ENCODE measurements at regions not wholly inside any gene's neighbourhood (a gene's known extent, or its start where the extent isn't known, plus 50 kb on each side); places are given as distances from the start of the nearest gene placed in this dataset.

DNA sequence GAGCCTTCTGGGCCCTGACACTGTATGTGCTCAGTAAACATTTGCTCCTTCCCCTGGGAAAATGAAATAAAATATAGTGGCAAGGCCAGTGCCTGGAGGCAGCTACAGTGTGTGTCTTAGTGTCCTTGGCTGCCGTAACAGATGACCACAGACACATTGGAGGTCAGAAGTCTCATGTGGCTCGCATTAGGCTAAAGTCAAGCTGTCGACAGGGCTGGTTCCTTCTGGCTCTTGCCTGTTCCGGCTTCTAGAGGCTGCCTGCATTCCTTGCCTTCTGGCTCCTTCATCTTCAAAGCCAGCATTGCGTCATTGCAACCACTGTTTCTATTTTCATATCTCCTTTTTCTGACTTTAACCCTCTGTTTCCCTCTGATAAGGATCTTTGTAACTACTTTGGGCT, 83.6 kb upstream of the STX18 start:
- no peak for DNase-seq

DNA sequence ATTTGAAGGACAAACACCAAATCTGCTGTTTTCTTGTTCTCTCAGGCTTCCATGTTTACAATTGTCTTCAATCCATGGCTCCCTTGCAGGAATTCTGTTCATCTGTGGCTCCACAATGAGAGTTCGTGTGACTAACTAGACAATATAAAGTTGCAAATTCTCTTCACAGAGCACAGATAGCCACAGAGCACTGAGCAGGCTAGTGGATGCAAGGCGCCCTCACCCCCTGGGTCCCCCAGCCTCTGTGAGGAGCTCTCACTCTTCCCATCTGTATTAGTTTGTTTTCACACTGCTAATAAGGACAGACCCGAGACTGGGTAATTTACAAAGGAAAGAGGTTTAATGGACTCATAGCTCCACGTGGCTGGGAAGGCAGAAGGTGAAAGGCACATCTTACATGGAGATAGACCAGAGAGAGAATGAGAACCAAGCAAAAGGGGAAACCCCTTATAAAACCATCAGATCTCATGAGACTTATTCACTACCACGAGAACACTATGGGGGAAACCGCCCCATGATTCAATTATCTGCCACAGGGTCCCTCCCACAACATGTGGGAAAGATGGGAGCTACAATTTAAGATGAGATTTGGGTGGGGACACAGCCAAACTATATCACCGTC, 82.5 kb upstream of the STX18 start:
- DNase-seq: no peak

DNA sequence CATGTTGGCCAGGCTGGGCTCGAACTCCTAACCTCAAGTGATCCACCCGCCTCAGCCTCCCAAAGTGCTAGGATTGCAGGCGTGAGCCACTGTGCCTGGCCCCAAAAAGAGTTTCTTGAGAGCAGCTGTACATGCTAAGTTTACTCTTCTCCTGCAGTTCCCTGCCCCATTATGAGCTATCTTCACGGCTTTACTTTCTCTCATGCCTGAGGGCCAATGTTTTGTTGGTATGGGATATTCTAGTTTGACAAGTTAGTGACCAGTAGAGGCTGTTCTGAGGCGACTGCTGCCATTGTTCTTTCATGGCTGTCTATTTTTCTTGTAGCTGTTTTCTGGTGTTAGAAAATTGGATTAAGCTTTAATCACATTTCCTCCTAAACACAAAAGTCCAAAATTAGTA, 78.0 kb upstream of the STX18 start:
- DNase-seq: no peak

DNA sequence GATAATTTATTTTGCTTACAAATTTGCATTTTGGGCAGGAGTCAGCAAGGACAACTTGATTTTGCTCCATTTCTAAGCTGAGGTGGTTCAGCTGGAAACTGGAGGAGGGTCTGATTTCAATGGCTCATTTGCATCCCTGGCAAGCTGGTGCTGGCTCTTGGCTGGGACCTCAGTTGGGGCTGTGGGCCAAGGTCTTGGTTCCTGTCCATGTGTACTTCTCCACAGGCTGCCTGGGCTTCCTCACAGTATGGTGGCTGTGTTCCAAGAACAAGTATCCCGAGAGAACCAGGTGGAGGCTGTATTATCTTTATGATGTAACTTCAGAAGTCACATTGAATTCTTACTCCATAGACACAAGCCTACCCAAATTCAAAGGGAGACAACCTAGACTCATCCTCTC, 77.0 kb upstream of the STX18 start:
- no peak for DNase-seq

DNA sequence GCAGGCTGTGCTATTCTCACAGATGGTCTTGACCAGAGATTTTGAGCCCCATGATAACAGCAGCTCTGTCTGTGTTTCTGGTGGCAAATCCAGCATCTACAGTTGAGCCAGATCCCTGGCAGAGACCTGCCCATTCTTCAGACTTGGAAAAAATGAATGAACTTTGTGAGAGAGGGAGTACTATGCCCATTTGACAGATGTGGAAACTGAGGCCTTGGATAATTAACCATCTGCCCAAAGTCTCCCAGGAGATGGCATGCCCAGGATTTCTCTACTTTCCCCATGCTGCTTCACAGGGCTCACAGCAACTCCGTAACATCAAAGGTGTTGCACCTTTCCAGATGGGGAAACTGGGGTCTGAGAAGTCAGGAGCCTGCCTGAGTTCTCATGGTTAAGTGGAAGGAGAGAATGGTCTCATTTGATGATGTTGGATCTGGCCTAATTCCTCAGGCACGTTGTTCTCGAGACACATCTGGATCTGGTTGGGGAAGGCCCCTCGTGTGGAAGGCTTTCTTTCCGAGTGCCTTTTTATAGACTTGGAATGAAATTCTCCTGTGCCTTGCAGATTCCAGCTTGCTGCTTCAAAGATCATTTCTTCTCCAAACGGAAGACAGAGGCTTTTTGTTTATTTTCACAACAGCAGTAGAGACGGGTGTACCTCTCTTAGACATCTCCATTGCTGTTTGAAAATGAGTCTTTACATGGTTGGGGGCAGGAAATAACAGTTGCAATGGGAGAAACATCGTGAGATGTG, 73.3 kb upstream of the STX18 start:
- DNase-seq: no peak

DNA sequence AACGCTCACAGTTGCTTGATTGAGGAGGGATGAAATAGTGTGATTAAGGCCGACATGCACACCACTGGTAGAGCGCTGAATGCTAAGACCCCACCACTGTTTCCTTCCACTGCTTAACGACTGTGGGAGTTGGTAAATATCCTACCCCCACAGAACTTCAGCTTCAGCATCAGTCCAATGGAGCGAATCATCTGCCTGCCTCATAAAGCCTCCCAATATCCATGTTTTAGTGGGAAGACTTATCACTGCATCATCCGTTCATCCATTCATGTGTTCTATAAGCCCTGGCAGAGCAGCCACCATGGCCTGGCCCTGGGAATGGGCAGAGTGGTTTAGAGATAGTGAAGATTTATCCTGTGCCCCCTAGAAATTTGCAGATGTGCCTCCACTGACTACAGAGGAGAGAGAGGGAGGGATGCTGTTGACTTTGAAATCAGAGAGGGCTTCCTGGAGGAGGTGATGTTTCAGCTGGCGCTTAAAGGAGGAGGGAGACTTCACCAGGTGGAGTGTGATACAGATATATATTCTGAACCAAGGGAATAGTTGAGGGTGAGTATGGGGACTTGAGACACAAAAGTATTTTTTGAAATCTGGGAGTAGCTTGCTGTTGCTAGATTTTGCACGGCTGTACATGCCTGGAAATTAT, 71.9 kb upstream of the STX18 start:
- no peak for DNase-seq

DNA sequence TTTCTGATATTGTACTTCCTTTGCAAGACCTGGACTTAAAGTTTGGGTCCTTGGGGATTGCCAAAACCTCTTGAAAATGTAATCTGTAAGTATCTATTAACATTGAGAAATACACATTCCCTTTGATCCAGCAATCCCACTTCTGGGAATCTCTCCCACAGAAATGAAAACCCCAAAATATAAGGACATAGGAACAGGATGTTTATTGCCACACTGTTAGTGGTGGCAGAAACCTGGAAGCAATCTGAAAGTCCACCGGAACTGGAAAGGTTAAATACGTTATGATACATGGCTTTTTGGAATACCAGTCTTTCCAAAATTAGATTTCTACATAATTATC, 71.2 kb upstream of the STX18 start:
- DNase-seq: no peak

DNA sequence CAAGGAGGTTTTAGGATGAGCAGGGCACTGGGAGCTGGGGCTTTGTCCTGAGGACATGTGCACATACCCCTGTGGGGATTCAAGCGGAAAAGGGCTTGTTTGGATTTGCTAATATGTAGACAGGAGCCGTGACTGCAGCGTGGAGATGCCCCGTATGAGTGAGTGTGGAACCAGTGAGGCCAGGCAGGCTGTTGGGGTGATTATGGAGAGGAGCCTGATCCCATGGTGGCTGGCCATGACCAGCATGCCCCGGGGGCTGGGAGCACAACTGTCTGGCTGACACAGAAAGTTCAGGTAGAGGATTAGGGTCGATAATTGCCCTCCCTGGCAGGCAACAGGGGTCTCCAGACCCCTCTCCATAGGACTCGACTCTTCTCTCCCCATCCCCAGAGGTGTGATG, 68.8 kb upstream of the STX18 start:
- DNase-seq: no peak

DNA sequence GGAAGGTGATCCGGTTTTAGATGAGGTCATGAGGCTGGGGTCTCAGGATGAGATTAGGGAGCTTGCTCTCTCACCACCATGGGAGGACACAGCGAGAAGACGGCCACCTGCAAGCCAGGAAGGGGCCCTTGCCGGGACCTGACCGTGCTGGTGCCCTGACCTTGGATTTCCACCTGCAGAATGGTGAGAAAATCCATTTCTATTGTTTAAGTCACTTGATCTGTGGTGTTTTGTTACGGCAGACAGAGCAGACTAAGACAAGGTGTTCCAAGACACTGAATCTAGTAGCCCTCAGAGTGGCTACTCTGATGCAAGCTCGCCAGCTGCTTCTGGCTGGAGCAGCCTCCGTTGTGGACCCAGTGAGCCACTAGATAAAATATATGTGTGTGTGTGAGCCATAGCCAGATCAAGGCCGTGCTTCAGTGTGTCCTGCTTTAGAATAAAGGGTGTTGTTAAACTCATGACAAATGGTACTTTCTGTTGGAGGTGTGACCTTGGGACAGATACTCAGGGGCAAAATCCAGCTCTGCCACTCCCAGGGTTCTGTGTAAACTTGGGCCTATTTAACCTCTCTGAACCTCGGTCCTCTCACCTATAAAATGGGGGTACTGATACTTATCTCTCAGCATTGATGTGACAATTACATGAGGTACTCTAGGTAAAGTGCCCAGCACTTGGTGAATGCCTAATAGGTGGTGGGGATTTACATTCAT, 67.9 kb upstream of the STX18 start:
- no peak for DNase-seq

DNA sequence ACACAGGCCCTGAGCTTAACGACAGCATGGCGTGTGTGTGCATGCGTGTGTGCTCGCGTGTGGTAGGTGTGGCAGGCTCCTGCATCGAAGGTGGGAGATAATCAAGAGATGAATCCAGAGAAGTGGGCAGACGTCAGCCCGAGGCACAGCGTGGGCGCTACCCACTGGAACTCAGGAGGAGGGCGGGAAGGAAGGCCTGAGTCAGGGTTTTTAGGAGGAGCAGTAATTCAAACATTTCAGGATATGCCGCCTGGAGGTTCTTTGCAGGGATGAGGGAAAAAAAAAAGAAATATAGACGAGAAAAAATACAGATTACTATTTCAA, 66.3 kb upstream of the STX18 start:
- no peak for DNase-seq

DNA sequence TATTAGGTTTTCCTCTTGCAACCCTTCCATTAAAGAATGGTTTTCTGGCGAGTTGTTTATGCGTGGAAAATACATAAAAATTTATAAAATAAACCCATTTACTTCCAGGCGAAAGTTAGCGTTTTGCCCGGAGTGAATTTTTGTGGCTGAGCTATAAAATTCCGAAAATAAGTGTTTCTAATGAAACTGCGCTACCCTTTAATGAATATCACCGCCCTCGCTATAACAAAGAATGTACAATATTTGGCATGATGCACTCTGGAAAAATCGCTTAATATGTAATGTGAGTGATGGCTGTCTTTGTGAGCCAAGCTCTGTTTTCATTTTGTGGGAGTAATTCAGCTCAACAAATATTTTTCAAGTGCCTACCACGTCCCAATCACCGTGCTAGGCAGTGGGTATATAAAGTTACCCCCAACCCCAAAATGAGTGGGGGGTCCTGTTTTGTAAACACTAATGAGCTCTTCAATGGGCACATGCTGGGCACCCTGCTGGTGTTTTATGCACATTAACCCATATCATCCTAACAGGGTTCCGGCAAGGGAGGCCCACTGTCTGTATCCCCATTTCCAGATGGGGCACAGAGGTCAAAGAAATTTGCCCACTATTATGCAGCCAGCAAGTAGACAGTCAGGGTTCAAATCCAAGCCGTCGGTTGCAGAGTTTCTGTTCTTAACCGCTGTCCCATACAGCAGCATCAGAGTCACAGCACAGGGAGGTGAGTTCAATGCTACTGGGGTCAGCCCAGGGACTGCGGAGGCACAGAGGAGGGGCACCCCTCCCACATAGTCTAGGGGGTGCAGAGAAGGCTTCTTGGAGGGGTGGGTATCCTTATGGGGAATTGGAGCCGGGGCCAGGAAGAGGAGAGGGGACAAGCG, 65.7 kb upstream of the STX18 start:
- no peak for DNase-seq

DNA sequence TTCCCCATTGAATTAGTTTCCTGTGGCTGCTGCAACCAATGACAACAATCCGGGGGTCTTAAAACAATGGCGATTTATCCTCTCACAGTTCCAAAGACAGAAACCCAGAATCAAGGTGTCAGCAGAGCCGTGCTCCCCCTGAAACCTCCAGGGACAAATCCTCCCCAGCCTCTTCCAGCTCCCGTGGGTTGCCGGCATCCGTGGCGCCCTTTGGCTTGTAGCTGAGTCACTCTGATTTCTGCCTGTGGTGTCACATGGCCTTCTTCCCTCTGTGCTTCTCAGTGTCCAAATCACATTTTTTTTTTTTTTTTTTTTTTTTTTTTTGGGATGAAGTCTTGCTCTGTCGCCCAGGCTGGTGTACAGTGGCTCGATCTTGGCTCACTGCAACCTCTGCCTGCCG, 64.5 kb upstream of the STX18 start:
- no peak for DNase-seq

DNA sequence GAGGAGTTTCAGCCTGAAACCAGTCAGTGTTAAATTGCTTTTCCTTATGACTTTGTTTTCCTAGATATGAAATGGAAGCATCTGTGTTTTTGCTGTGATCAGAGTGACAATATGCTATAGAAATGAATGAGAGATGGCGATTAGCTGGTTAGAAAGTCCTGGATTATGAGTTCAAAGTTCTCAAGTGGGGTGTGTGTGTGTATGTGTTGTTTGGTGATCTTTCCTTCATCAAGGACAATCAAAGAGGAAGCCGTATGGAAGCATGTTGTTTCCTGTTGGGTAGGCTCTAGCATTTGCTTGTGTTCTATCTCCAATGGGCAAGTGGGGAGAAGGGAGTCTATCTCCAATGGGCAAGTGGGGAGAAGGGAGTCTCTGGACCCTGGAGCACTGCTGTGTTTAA, 64.0 kb upstream of the STX18 start:
- DNase-seq: no peak

DNA sequence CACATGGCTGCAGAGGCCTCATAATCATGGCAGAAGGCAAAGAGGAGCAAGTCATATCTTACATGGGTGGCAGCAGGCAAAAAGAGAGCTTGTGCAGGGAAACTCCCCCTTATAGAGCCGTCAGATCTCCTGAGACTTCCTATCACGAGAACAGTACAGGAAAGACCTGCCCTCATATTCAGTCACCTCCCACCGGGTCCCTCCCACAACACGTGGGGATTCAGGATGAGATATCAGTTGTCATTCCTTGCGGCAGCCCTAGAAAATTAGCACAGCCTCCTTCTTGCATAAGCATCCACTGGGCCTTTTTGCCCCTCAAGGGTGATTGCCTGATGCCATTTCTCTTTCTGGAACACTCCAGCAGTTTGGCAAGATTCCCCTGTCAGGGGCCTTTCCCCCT, 61.7 kb upstream of the STX18 start:
- no peak for DNase-seq

DNA sequence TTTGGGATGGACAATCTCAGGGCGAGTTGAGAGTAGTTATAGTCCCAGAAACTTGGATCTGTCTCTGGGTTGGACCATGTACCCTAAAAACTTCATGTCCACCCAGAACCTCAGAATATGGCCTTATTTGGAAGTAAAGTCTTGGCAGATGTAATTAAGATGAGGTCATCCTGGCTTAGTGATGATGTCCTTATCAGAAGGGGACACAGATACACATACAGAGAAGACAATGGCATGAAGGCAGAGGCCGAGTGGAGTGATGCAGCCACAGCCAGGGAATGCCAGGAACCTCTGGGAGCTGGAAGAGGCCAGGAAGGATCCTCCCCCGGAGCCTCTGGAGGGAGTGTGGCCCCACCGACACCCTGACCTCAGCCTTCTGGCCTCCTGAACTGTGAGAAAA, 61.2 kb upstream of the STX18 start:
- DNase-seq: no peak

DNA sequence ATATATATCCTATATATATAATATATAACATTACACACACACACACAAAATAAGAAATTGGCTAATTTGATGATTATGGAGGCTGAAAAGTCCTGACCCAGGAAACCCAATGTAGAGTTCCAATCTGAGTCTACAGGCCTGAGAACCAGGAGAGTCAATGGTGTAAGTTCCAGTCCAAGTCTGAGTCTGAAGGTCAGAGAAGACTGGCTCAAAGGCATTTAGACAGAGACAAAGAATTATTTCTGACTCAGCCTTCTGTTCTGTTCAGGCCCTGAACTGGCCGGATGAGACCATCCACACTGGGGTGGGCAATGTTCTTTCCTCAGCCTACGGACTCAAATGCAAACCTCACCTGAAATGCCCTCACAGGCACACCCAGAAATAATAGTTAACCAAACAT, 60.6 kb upstream of the STX18 start:
- no peak for DNase-seq

DNA sequence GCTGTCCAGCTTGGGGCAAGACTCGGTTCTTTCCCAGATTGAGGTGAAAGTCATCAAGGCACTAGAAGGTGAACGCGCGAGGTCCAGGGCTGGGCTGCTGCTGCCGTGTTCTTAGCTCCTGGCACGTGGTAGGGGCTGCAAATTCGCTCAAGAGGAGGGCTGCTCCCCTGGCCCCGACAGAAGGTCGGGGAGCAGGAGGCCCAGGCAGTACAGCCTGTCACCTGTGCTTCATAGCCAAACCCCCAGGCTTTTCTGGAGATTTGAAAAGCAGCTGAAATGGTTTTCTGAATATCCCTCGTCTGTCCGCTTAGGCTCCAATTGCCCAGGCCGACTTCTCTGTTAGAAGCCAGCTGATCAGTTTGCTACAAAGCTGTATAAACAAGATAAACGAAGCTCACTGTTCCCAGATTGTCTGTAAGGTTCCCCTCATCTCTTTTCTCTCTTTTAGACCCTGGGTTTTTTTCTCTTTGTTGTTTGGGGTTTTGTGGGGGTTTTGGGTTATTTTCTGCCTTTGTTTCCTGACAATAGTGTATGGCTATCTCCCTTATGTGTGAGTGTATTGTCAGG, 60.0 kb upstream of the STX18 start:
- DNase-seq: no peak

DNA sequence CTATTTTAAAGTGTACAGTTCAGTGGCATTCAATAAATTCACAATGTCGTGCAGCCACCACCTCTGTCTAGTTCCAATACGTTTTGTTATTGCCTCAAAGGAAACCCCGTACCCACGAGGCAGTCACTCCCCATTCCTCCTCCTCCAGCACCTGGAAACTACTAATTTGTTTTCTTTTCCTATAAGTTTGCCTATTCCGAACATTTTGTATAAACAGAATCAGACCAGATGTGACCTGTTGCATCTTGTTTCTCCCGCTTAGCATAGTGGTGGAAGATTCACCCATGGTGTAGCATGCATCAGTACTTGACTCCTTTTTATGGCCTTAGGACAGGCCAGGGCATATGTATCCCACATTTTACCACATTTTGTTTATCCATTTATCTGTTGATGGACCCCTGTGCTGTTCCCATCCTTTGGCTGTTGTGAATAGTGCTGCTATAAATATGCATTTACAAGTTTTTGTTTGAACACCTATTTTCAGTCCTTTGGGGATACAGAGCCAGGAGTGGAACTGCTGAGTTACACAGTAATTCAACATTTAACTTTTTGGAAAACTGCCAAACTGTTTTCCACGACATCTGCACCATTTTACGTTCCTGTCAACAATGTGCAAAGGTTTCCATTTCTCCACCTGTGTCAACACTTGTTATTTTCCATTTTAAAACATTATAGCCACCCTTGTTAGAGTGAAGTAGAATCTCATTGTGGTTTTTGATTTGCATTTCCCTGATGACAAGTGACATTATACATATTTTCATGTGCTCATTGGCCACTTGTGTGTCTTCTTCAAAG, 57.8 kb upstream of the STX18 start:
- DNase-seq: no peak

DNA sequence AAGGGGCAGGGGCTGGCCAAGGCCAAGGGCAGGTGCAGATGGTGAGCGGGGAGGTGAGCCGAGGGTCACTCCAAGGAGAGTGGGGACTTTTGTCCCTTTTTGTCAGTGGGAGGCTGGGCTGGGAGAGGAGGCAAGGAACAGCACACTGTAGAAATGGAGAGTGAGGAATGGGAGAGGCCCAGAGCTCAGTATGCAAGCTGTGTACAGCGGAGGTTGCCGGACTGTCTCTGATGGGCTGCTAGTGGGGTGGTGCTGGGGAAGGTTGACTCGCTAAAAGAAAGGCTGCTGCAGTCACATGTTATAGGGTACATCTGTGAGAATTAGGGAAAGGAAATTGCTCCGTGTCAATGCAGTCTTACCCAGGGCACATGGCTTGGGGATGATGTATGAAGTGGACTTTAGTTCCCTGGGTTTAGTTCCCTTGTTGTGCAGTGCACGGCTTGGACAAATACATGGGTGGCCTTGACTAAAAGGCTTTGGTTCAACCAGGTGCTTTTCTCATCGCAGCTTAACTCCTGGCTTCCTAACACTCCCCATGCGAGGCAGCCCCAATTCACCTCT, 57.1 kb upstream of the STX18 start:
- DNase-seq: no peak

DNA sequence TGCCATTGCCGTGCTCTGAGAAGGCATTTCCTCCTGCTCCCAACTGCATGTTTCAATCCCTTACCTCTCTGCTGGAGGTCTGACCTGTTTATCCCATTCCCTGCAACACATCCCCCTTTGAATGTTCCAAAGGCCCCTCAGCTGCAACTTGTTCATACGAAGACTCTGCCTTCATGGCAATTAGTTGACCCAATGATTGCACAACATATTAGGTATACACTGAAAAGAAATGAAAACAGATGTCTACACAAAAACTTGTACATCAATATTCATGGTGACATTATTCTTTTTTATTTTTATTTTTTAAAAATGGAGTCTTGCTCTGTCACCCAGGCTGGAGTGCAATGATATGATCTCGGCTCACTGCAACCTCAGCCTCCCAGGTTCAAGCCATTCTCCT, 54.9 kb upstream of the STX18 start:
- DNase-seq: no peak

DNA sequence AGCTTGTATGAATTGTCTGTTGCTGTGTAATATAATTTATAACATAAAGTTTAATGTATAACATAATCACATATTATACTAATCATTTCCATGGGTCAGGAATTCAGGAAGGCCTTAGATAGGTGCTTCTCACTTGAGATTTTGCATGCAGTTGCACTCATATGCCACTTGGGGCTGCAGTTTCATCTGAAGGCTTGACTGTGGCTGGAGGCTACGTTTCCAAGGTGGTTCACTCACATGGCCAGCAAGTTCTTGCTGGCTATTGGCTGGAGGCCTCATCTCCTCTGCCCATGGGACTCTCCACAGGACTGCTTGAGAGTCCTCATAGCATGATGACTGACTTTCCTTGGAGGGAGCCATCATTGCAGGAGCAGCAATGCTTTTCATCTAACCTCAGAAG, 53.4 kb upstream of the STX18 start:
- DNase-seq: no peak
